ENCODE measurements at regions not wholly inside any gene's neighbourhood (a gene's known extent, or its start where the extent isn't known, plus 50 kb on each side); places are given as distances from the start of the nearest gene placed in this dataset.
"Not testable (repeated sequence)": the region's sequence is repeated elsewhere in the genome, so short reads cannot be mapped to it uniquely, and the experiment has no call there.

- ChIA-PET POLR2A (no interaction called here), CTCF (no interaction called here)
- no peak for TF ChIP-seq L3MBTL2 (conservative IDR thresholded peaks at IDR 0.05)
- no peak for TF ChIP-seq ZNF384 (IDR thresholded peaks at IDR 0.05)
- TF ChIP-seq ARNT (IDR thresholded peaks at IDR 0.05), result no peak
- TF ChIP-seq PKNOX1 (IDR thresholded peaks at IDR 0.05), result no peak
- TF ChIP-seq HDGF (IDR thresholded peaks at IDR 0.05; ENCODE audit: borderline replicate concordance), result no peak
- no peak for TF ChIP-seq LEF1 (IDR thresholded peaks at IDR 0.05; ENCODE audit: borderline replicate concordance)
- no peak for TF ChIP-seq FOXM1 (IDR thresholded peaks at IDR 0.05; ENCODE audit: borderline replicate concordance)
- TF ChIP-seq BHLHE40 (IDR thresholded peaks at IDR 0.05; ENCODE audit: borderline replicate concordance), result no peak
- TF ChIP-seq SP1 (IDR thresholded peaks at IDR 0.05), result no peak
- TF ChIP-seq SUZ12 (IDR thresholded peaks at IDR 0.05), result no peak
- TF ChIP-seq CTBP1 (IDR thresholded peaks at IDR 0.05; ENCODE audit: borderline replicate concordance), result no peak
- no peak for TF ChIP-seq FOXK2 (IDR thresholded peaks at IDR 0.05)
- TF ChIP-seq ELF4 (IDR thresholded peaks at IDR 0.05), result no peak
- TF ChIP-seq TARDBP (IDR thresholded peaks at IDR 0.05), result no peak
- TF ChIP-seq FOXA1 (IDR thresholded peaks at IDR 0.05), result no peak
- no peak for TF ChIP-seq NFRKB (IDR thresholded peaks at IDR 0.05)
- DNase-seq (ENCODE audit: extremely low spot score), result no peak
Measured at GRCh38 chr3:95240395-95240794, 1177.5 kb downstream of the NSUN3 start.

GRCh38 chr3:95241256-95241655 lies 1178.4 kb downstream of the NSUN3 start:
- POLR2A ChIA-PET; DNase-seq (ENCODE audit: extremely low spot score); CTCF ChIA-PET: not testable (repeated sequence)

GRCh38 chr3:95246413-95246812 lies 1183.6 kb downstream of the NSUN3 start:
- POLR2A ChIA-PET, result no interaction called here
- CTCF ChIA-PET, result no interaction called here

GRCh38 chr3:95254061-95254460 lies 1191.2 kb downstream of the NSUN3 start:
- CTCF ChIA-PET, result no interaction called here
- DNase-seq (ENCODE audit: extremely low spot score), result no peak
- TF ChIP-seq PKNOX1 (IDR thresholded peaks at IDR 0.05) (peak; percentile 4; the same call in 1 of the 2 replicates), SP1 (IDR thresholded peaks at IDR 0.05) (no peak)
- POLR2A ChIA-PET, result no interaction called here

More at GRCh38 chr3:95246413-95246812, 1183.6 kb downstream of the NSUN3 start:
- DNase-seq (ENCODE audit: extremely low spot score), result no peak
- TF ChIP-seq SP1 (IDR thresholded peaks at IDR 0.05) (no peak), L3MBTL2 (conservative IDR thresholded peaks at IDR 0.05) (no peak), TARDBP (IDR thresholded peaks at IDR 0.05) (no peak), ARNT (IDR thresholded peaks at IDR 0.05) (no peak), BHLHE40 (IDR thresholded peaks at IDR 0.05; ENCODE audit: borderline replicate concordance) (no peak), FOXK2 (IDR thresholded peaks at IDR 0.05) (no peak), FOXA1 (IDR thresholded peaks at IDR 0.05) (no peak), ZNF384 (IDR thresholded peaks at IDR 0.05) (no peak), PKNOX1 (IDR thresholded peaks at IDR 0.05) (no peak), NFRKB (IDR thresholded peaks at IDR 0.05) (no peak), CTBP1 (IDR thresholded peaks at IDR 0.05; ENCODE audit: borderline replicate concordance) (no peak)

- CTCF ChIA-PET, result no interaction called here
- no peak for DNase-seq (ENCODE audit: extremely low spot score)
- POLR2A ChIA-PET, result no interaction called here
- TF ChIP-seq CTBP1 (IDR thresholded peaks at IDR 0.05; ENCODE audit: borderline replicate concordance) (no peak), HDGF (IDR thresholded peaks at IDR 0.05; ENCODE audit: borderline replicate concordance) (no peak), PKNOX1 (IDR thresholded peaks at IDR 0.05) (peak; percentile 90)
Measured at GRCh38 chr3:95254758-95255157, 1191.9 kb downstream of the NSUN3 start.

- CTCF ChIA-PET, result interaction anchor here (0.6 kb wide), 1 partner anchor 147 kb away, joined by 6 read pairs; no protein-coding TSS in a partner anchor
- POLR2A ChIA-PET, result no interaction called here
- DNase-seq (ENCODE audit: extremely low spot score), result no peak
- TF ChIP-seq ZNF384 (IDR thresholded peaks at IDR 0.05), result no peak
- no peak for TF ChIP-seq LEF1 (IDR thresholded peaks at IDR 0.05; ENCODE audit: borderline replicate concordance)
- TF ChIP-seq PKNOX1 (IDR thresholded peaks at IDR 0.05), result no peak
- no peak for TF ChIP-seq L3MBTL2 (conservative IDR thresholded peaks at IDR 0.05)
- TF ChIP-seq SP1 (IDR thresholded peaks at IDR 0.05), result no peak
- TF ChIP-seq NFRKB (IDR thresholded peaks at IDR 0.05), result no peak
- TF ChIP-seq ELF4 (IDR thresholded peaks at IDR 0.05), result no peak
- no peak for TF ChIP-seq FOXM1 (IDR thresholded peaks at IDR 0.05; ENCODE audit: borderline replicate concordance)
- no peak for TF ChIP-seq BHLHE40 (IDR thresholded peaks at IDR 0.05; ENCODE audit: borderline replicate concordance)
- no peak for TF ChIP-seq ARNT (IDR thresholded peaks at IDR 0.05)
- TF ChIP-seq CTBP1 (IDR thresholded peaks at IDR 0.05; ENCODE audit: borderline replicate concordance), result no peak
- no peak for TF ChIP-seq SUZ12 (IDR thresholded peaks at IDR 0.05)
- no peak for TF ChIP-seq TARDBP (IDR thresholded peaks at IDR 0.05)
- no peak for TF ChIP-seq FOXK2 (IDR thresholded peaks at IDR 0.05)
- no peak for TF ChIP-seq HDGF (IDR thresholded peaks at IDR 0.05; ENCODE audit: borderline replicate concordance)
- no peak for TF ChIP-seq FOXA1 (IDR thresholded peaks at IDR 0.05)
Measured at GRCh38 chr3:95265129-95265528, 1202.3 kb downstream of the NSUN3 start.
